Ammon's horn (tissue), 1 donor: ENCODE measurements at regions not wholly inside any gene's neighbourhood (a gene's known extent, or its start where the extent isn't known, plus 50 kb on each side); places are given as distances from the start of the nearest gene placed in this dataset.

Experiments used
- DNase-seq: peaks from one replicate; pipeline ENCODE4 v3.0.0-alpha.2; 2016; ENCODE audit warnings: low spot score

GRCh38 chr7:156223935-156224832 lies 411.9 kb upstream of the SHH start:
- peak; percentile 4 for DNase-seq

DNA sequence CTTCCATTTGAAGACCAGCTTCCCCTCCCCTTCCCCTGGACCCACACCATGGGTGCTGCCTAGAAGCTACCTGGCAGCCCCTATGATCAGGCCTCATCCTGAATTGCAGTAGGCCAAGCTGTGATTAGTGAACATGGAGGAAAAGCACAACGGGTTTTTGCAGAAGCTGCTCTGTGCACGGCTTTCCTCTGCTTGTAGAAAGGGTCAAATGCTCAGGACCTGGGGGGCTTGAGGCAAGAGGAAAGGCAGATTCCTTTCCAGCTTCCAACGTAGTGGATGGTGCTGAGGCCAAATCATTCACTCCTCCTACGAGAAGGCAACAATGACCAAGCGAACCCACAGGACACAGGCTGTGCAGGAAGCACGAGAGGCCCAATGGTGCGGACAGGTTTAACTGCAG lies 410.3 kb upstream of the SHH start:
- DNase-seq = no peak

DNA sequence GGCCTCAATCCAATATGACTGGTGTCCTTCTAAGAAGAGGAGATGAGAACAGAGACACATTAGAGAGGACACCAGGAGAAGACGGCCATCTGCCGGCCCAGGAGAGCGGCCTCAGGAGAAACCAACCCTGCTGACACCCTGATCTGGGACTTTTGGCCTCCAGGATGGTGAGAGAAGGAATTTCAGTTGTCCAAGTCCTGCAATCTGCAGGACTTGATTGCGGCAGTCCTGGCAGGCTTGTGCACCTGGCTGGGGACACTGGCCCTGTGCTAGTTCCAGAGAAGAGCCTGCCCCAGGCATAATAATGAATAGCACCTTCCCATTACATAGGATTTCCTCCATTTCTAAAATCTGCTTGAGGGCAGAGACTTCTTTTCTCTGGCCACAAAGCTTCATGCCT lies 409.9 kb upstream of the SHH start:
- no peak for DNase-seq

DNA sequence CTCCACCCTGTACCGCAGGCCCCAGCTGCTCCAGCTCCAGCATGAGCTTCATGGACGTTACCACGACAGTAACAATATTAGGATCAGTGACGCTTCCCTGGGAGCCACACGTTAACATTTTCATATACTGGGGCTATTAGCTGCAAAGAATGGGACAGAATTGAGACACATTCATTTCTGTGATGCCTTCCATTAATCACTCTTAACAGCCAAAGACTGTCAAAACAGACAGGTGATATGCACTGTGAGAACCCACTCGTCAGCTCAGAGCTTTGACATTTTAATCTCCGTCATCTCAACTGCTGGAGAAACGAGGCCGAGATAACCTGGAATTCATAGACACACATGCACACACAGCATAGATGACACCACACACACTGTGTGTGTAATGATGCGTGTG lies 408.4 kb upstream of the SHH start:
- DNase-seq = no peak

DNA sequence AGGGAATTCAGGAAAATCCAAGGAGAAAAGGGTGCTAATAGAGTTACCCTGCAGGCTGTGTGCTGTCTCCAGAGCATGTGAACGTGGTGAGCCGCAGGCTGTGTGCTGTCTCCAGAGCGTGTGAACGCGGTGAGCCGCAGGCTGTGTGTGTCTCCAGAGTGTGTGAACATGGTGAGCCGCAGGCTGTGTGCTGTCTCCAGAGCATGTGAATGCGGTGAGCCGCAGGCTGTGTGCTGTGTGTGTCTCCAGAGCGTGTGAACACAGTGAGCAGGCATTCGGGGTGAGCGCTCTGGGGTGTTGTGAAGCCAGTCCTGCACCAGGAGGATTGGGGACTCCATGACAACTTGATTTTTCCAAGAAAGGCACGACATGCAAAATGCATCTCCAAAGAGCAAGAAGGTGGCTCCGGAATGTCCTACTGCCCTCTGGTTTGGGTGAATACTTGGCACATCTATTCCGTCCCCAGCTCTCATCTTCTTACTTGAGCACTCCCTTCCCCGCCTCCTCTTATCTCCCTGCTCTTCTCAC lies 407.9 kb upstream of the SHH start:
- DNase-seq = no peak

GRCh38 chr7:156219307-156220077 lies 407.2 kb upstream of the SHH start:
- DNase-seq = no peak

DNA sequence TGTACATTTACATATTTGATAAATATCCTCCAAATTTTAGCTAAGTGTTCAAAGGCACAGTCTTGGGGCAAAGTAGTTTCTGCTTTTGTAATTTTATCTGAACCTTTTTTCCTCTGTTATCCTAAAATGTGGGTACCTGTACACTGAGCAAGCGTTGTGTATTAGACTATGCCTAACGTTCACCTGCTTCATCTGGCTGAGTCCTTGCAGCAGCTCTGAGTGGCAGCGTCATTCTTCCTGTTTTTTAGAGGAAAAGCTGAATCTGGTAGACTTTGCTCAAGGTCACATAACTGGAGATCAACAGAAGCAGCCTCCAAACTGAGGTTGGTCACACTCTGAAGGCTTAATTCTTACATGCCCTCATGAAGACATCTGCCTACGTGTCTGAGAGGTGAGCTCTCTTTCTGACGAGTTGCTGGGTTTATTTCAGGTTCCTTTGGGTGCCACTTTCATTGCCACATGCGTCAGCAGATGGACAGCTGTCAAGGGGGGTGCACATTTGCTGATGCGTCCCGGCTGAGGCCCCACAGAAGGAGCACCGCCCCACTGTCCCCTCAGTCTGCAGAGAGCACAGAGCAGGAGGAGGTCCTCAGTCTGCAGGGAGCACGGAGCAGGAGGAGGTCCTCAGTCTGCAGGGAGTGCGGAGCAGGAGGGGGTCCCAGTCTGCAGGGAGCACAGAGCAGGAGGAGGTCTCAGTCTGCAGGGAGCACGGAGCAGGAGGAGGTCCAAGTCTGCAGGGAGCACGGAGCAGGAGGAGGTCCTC lies 406.5 kb upstream of the SHH start:
- DNase-seq = no peak

DNA sequence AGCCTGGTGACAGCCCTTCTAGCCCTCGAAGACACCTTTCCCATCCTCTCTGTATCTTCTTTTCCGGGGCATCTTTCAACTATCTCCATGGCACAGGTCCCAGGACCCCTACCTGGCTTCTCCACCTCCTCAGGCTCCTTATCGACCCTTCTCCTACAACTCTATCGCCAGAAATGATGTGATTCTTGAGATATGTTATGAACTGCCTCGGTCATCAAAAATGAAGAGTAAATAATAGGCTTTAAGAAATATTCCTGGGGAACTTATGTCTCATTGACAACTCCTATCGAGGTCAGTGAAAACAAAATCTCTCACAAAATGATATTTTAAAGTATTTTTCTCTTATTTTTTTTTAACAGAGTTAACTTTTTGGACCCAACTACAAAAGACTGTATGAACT lies 405.5 kb upstream of the SHH start:
- no peak for DNase-seq

DNA sequence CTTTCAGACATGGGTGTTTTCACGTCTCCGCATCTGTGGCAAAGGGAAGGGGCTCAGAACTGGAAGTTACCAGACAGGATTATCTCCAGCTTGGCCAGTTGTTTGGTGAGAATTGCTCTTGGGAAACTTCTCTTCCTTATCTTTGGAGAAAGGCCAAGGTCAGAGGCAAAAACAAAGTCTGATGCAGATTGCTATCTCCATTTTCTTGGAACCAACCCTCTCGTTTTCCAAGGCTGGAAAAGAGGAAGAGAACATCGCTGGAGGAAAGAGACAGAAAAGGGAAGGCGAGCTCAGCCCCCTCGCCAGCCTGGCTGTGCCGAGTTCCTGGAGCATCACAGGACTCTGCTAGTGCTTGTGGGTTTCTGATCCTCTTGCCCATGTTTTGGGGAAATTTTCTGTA lies 396.8 kb upstream of the SHH start:
- DNase-seq = no peak

GRCh38 chr7:156207306-156207705 lies 395.0 kb upstream of the SHH start:
- DNase-seq = no peak

DNA sequence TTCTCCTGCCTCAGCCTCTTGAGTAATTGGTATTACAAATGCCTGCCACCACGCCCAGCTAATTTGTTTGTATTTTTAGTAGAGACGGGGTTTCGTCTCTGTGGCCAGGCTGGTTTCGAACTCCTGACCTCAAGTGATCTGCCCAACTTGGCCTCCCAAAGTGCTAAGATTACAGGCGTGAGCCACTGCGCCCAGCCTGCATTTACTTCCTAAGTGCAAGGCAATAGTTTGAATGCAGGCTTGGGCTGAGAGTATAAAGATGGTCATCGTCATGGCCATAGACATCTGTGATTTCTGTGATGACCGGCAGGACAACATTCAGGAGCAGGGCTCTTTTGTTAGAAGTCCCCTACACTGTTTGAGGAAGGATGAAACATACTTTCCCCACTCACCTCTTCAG lies 393.9 kb upstream of the SHH start:
- no peak for DNase-seq

- no peak for DNase-seq
Measured at GRCh38 chr7:156204820-156205219, 392.6 kb upstream of the SHH start.

DNA sequence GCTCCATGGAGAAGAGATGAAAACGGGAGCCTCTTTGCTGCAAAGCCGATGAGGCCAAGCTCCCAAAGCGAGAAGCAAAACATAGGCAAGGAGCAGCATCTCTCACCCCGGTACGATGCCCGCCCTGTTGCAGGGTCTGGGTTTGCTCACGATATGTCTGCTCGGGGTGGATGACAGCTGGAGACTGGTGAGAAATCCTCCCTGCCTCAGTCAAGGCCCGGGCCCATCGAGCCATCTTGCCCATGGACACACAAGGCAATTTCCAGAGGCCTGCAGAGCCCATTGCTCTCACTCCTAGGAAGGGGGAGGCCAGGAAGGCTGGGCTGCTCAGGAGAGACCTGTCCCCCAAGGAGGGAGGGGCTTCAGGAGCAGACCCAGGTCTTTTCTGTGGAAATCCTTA lies 391.7 kb upstream of the SHH start:
- no peak for DNase-seq

- no peak for DNase-seq
Measured at GRCh38 chr7:156198277-156198676, 386.0 kb upstream of the SHH start.

DNA sequence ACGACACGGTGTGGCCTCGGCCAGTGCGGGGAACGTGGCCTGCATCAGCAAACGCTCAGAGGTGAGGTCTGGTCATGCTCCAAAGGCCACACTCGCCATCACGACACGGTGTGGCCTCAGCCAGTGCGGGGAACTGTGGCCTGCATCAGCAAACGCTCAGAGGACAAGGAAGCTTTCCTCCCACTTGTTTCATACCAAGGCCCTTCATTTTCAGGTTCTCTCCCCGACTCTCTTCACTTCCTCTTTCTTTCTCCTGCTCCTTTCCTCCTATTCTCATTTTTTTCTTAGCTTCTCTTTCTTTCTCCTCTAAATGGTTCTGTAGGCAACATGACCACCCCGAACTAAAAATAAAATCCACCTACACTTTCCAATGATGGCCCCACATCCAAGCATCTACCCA lies 384.4 kb upstream of the SHH start:
- no peak for DNase-seq

GRCh38 chr7:156195276-156195675 lies 383.0 kb upstream of the SHH start:
- no peak for DNase-seq

DNA sequence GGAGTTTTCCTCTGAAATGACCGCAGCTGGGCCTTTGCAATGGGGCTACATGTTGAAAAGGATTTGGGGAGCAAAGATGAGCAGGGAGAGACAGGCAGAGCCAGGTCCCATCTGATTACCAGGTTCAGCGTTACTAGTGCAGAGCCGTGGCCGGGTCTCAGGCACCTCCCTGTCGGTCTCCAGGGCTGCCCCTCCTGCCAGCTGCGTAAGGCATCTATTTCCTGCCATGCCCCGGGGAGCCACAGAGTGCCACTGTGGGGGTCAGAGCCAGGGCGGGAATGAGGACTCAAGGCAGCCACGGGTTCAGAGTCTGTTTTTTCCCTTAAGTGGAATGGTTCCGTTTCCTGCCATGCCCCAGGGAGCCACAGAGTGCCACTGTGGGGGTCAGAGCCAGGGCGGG lies 382.6 kb upstream of the SHH start:
- no peak for DNase-seq

DNA sequence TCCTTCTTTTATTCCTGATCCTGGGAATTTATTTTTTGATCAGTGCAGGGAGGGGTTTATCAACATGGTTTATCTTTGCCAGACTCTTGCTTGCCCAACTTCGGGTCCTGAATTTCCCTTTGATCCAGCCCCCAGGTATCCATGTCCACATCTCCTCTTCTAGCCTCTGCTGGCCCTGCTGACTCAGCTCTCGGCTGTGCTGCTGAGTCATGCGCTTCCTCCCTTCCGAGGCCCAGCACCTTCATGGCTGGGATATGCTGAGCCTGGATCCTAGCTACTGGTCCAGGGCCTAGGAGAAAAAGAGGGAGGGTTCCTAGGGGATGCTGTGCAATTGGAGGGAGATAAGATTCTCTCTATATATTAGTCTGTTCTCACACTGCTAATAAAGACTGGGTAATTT lies 380.7 kb upstream of the SHH start:
- no peak for DNase-seq

DNA sequence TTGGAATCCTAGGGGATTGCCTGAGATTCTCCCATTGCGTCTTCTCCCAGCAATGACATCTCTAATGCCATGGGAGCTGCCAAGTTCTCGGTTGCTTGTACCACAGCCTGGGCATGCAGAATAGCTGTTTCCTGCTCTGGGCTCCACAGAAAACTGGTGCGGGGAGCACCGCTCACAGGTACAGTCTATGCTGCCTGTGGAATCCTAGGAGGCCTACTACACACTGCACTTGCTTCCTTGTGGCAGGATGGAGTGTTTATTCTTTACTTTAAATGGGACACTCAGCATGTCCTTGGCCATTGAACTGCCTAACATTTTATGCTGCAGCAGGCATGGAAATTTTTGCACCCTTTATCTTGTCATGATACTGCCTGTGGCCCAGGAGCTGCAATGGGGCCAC lies 378.8 kb upstream of the SHH start:
- no peak for DNase-seq

GRCh38 chr7:156185076-156185475 lies 372.8 kb upstream of the SHH start:
- DNase-seq = no peak

DNA sequence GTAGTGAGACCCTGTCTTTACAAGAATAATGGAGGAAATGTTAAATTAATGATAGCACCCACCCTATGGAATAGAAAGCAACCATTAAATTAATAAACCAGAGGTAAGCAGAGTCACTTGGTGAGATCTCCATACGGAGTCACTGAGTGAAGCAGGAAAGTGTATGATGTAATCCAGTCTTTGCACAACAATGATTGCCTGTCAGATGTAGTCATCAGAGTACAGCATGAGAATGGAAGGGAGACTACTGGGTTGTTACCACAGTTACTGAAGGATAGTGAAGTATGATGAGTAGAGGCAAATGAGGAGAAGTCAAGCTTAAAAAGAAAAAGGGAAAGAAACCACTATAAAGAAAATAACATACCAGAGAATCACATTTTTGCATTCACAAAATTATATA lies 371.9 kb upstream of the SHH start:
- DNase-seq = no peak

DNA sequence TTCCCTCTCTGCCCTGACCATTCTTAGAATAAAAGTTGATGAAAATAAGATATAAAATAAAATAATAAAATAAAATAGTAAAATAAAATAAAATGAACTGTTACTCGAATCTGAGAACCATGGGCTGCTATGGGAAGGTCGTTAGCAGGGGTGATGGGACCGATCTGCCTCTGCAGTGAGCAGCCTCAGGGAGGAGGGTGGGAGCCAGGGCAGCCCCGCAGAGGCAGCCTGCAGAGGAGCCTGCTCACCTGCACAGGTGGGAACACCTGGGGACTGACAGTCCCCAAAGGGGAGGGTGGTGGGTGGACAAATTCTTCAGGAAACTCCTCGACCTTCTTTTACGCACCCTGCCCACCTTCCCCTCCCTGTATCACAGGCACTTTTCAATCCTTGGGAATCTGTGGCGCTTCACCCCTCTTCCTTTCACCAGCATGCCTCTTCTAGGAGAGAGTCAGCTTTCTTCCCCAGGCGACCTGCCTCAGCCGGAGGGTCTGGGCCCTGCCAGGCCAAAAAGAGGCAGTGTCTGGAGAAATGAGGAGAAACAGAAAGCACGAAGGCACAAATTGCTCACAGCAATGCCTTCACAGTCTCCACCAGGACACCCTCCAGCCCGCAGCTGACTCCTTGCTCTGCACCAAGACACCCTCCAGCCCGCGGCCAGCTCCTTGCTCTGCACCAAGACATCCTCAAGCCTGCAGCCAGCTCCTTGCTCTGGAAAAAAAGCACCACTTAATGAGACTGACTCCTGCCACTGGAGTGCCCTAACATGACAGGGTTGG lies 368.4 kb upstream of the SHH start:
- no peak for DNase-seq
